ENCODE measurements at regions not wholly inside any gene's neighbourhood (a gene's known extent, or its start where the extent isn't known, plus 50 kb on each side); places are given as distances from the start of the nearest gene placed in this dataset.

GRCh38 chrX:148337873-148338272 lies 162.5 kb upstream of the AFF2 start:
- TF ChIP-seq CTCF (IDR thresholded peaks at IDR 0.05; ENCODE audit: low read depth, low read length) (no peak), MYC (IDR thresholded peaks at IDR 0.05; ENCODE audit: low read depth, low read length) (no peak), POLR2A (IDR thresholded peaks at IDR 0.05; ENCODE audit: extremely low read depth, insufficient read length) (no peak), MAX (IDR thresholded peaks at IDR 0.05; ENCODE audit: low read depth, low read length) (no peak)

Measured in NB4 (cell line).